Panc1 (cell line): ENCODE measurements at regions not wholly inside any gene's neighbourhood (a gene's known extent, or its start where the extent isn't known, plus 50 kb on each side); places are given as distances from the start of the nearest gene placed in this dataset.

Source experiments
- ATAC-seq: fragments of 200-7000 bp; cut with Tn5 transposase; 2 replicates; pipeline ENCODE4 v1.9.1; 2020; ENCODE audit warnings: mild to moderate bottlenecking, moderate library complexity
- BruUV-seq: library from RNA; stranded (reverse); fragments of 400-500 nt; replicated peaks from 2 replicates; lab custom pipeline; 2021; lab: Mats Ljungman, UMichigan
- CTCF ChIA-PET: fragments of 300-600 bp; sonication (Branson Sonifier 250); formaldehyde crosslinking; loops from one replicate; lab custom pipeline; 2022; ENCODE audit warnings: antibody characterized with exemption; lab: Charles Lee
- POLR2A ChIA-PET: fragments of 300-600 bp; sonication (Branson Sonifier 250); formaldehyde crosslinking; loops from one replicate; lab custom pipeline; 2022; ENCODE audit warnings: antibody characterized with exemption; lab: Charles Lee
- DNase-seq: peaks from one replicate; pipeline ENCODE4 v3.0.0-alpha.2; 2010; ENCODE audit warnings: low read depth, low spot score
- H3K27ac ChIP-seq: 2 replicates; pipeline ENCODE4 v1.5.1; 2011; ENCODE audit warnings: mild to moderate bottlenecking, low read length, inconsistent platforms
- H3K27me3 ChIP-seq: fragments of 200-500 bp; sonication (Bioruptor generic); 2 replicates; pipeline ENCODE4 v1.6.0; 2014; ENCODE audit warnings: low read length, inconsistent platforms; ENCODE audit not compliant: control insufficient read depth, insufficient read depth
- H3K36me3 ChIP-seq: fragments of 200-500 bp; sonication (Bioruptor generic); 2 replicates; pipeline ENCODE4 v1.5.1; 2014; ENCODE audit warnings: inconsistent platforms, mild to moderate bottlenecking, low read length, moderate library complexity; ENCODE audit not compliant: control insufficient read depth, insufficient read depth
- H3K4me1 ChIP-seq: 2 replicates; pipeline ENCODE4 v1.5.1; 2011; ENCODE audit warnings: inconsistent platforms, mild to moderate bottlenecking, low read length, moderate library complexity; ENCODE audit not compliant: control insufficient read depth, insufficient read depth
- H3K4me3 ChIP-seq, 2 experiments: 2 replicates each; pipeline ENCODE4 v1.5.1; 2011 to 2012; ENCODE audit warnings: low read depth in 2 of 2, low read length in 2 of 2, mild to moderate bottlenecking in 2 of 2, inconsistent platforms in 1 of 2, moderate library complexity in 1 of 2
- H3K9me3 ChIP-seq: fragments of 200-500 bp; sonication (Bioruptor generic); 2 replicates; pipeline ENCODE4 v1.5.1; 2014; ENCODE audit warnings: low read depth, mild to moderate bottlenecking, inconsistent platforms, low read length, moderate library complexity; ENCODE audit not compliant: control insufficient read depth, insufficient read depth
- CTCF ChIP-seq: fragments of 450-650 bp; IDR thresholded peaks from 2 replicates; pipeline ENCODE4 v1.5.1; 2017; ENCODE audit warnings: mild to moderate bottlenecking
- POLR2AphosphoS5 ChIP-seq: IDR thresholded peaks from 2 replicates; pipeline ENCODE4 v1.6.1; 2012; ENCODE audit warnings: mild to moderate bottlenecking, low read depth, low read length, moderate library complexity
- REST ChIP-seq, 2 experiments: IDR thresholded peaks; 2 replicates each; pipeline ENCODE4 v1.6.1; 2011 to 2012; ENCODE audit warnings: low read depth in 2 of 2, control low read depth in 1 of 2, low read length in 1 of 2, mild to moderate bottlenecking in 1 of 2, moderate library complexity in 1 of 2; ENCODE audit not compliant: insufficient read depth in 1 of 2
- SIN3A ChIP-seq: IDR thresholded peaks from 2 replicates; pipeline ENCODE4 v1.6.1; 2012; ENCODE audit warnings: low read depth, mild to moderate bottlenecking, low read length, moderate library complexity, borderline replicate concordance; ENCODE audit not compliant: insufficient read depth
- TCF7L2 ChIP-seq: IDR thresholded peaks from 2 replicates; pipeline ENCODE4 v1.6.1; 2011; ENCODE audit warnings: mild to moderate bottlenecking, low read depth, low read length, inconsistent platforms
- in situ Hi-C: cut with HindIII; loops from 2 replicates; pipeline ENCODE4 v1.10.0; 2016; ENCODE audit warnings: low sequenced_read_pairs, low pct_unique_long_range_greater_than_20kb
- intact Hi-C: fragments of 100-400 bp; cut with micrococcal nuclease; formaldehyde crosslinking; loops from one replicate; pipeline ENCODE4 v1.10.0; 2022; ENCODE audit not compliant: unreplicated experiment

- DNase-seq (no peak), ATAC-seq (no peak)
- Histone ChIP-seq H3K27me3 (no peaks in the 10 kb centered on the region), H3K36me3 (no peaks in the 10 kb centered on the region), H3K4me3 (no peak overlapping the region), H3K27ac (no peak overlapping the region), H3K4me1 (no peaks in the 10 kb centered on the region), H3K9me3 (no peaks in the 10 kb centered on the region)
- in situ Hi-C loops = no loop called here
- BruUV-seq = no TSS peak
- CTCF ChIA-PET = no interaction called here
- intact Hi-C loops = no loop called here
- TF ChIP-seq POLR2AphosphoS5 (no peak), REST (IDR thresholded peaks at IDR 0.05; ENCODE audit: insufficient read depth in 1 of 2, low read depth in 2 of 2, low read length in 1 of 2) (no peak), CTCF (no peak)
- POLR2A ChIA-PET = no interaction called here
Measured at GRCh38 chr9:109708451-109708945, 71.5 kb upstream of the PALM2AKAP2 start.

GRCh38 chr9:109709866-109710265, 70.1 kb upstream of the PALM2AKAP2 start:
- in situ Hi-C loops = no loop called here
- intact Hi-C loops = no loop called here
- ATAC-seq = no peak
- no peak for DNase-seq
- H3K4me1 ChIP-seq = no peaks in the 10 kb centered on the region
- ChIA-PET CTCF (no interaction called here), POLR2A (no interaction called here)
- no peaks in the 10 kb centered on the region for H3K27me3 ChIP-seq
- BruUV-seq = no TSS peak
- H3K4me3 ChIP-seq = no peak overlapping the region
- TF ChIP-seq TCF7L2 (no peak), REST (IDR thresholded peaks at IDR 0.05; ENCODE audit: insufficient read depth in 1 of 2, low read depth in 2 of 2, low read length in 1 of 2) (no peak), SIN3A (no peak), CTCF (no peak)
- no peaks in the 10 kb centered on the region for H3K9me3 ChIP-seq
- H3K27ac ChIP-seq = no peak overlapping the region
- no peaks in the 10 kb centered on the region for H3K36me3 ChIP-seq
